SK-N-SH (cell line): ENCODE measurements at regions not wholly inside any gene's neighbourhood (a gene's known extent, or its start where the extent isn't known, plus 50 kb on each side); places are given as distances from the start of the nearest gene placed in this dataset.

Source experiments
- CTCF ChIA-PET: fragments of 300-600, 350-600 bp; formaldehyde crosslinking; extraction: SDS; loops from one replicate; lab custom pipeline; 2021; lab: Yijun Ruan, JAX
- POLR2A ChIA-PET: fragments of 350-600 bp; sonication (Branson Sonifier 250); formaldehyde crosslinking; extraction: SDS; loops from one replicate; lab custom pipeline; 2020; ENCODE audit warnings: antibody characterized with exemption, inconsistent platforms; lab: Yijun Ruan, JAX
- DNase-seq: peaks from one replicate; pipeline ENCODE4 v3.0.0; 2012
- H2AFZ ChIP-seq: fragments of 200-600 bp; sonication (generic); 2 replicates; pipeline ENCODE4 v1.8.1; 2016; ENCODE audit warnings: antibody characterized with exemption, mild to moderate bottlenecking, low read depth
- H3F3A ChIP-seq: fragments of 200-600 bp; sonication (generic); replicated peaks from 2 replicates; pipeline ENCODE3; 2016; ENCODE audit warnings: antibody characterized with exemption, mild to moderate bottlenecking; ENCODE audit not compliant: insufficient read depth
- H3K27ac ChIP-seq, 2 experiments: fragments of 200-500 bp in 1 of 2; fragments of 200-600 bp in 1 of 2; sonication (Bioruptor generic) in 1 of 2; sonication (generic), shearing (Covaris generic) in 1 of 2; 2 replicates each; pipeline versions ENCODE4 v1.5.1 to v1.6.1; 2014 to 2016; ENCODE audit warnings: low read depth in 2 of 2, inconsistent platforms in 1 of 2, low read length in 1 of 2, mild to moderate bottlenecking in 1 of 2, mixed read lengths in 1 of 2
- H3K27me3 ChIP-seq: fragments of 200-600 bp; sonication (generic), shearing (Covaris generic); 2 replicates; pipeline ENCODE4 v1.6.1; 2016; ENCODE audit warnings: mixed run types; ENCODE audit not compliant: insufficient read depth
- H3K36me3 ChIP-seq, 2 experiments: fragments of 200-500 bp in 1 of 2; fragments of 200-600 bp in 1 of 2; sonication (Bioruptor generic) in 1 of 2; sonication (generic) in 1 of 2; replicated peaks in 1 of 2; 2 replicates each; pipeline versions ENCODE3 to v1.5.1; 2014 to 2016; ENCODE audit warnings: low read length in 1 of 2, mild to moderate bottlenecking in 1 of 2; ENCODE audit not compliant: insufficient read depth in 2 of 2, control insufficient read depth in 1 of 2
- H3K4me1 ChIP-seq, 2 experiments: fragments of 200-500 bp in 1 of 2; fragments of 200-600 bp in 1 of 2; sonication (Bioruptor generic) in 1 of 2; sonication (generic), shearing (Covaris generic) in 1 of 2; 2 replicates each; pipeline versions ENCODE4 v1.5.1 to v1.6.1; 2014 to 2016; ENCODE audit warnings: low read depth in 1 of 2, low read length in 1 of 2, mixed run types in 1 of 2; ENCODE audit not compliant: insufficient read depth in 2 of 2, control insufficient read depth in 1 of 2
- H3K4me2 ChIP-seq: fragments of 200-600 bp; sonication (generic), shearing (Covaris generic); 2 replicates; pipeline ENCODE4 v1.6.1; 2017; ENCODE audit warnings: mixed run types
- H3K4me3 ChIP-seq, 2 experiments: fragments of 200-500 bp in 1 of 2; fragments of 200-600 bp in 1 of 2; sonication (Bioruptor generic) in 1 of 2; sonication (generic), shearing (Covaris generic) in 1 of 2; 2 replicates each; pipeline versions ENCODE4 v1.5.1 to v1.8.1; 2014 to 2016; ENCODE audit warnings: low read depth in 2 of 2, inconsistent platforms in 1 of 2, low read length in 1 of 2, mild to moderate bottlenecking in 1 of 2, mixed read lengths in 1 of 2, moderate library complexity in 1 of 2
- H3K79me2 ChIP-seq: fragments of 200-600 bp; sonication (generic); 2 replicates; pipeline ENCODE4 v1.8.1; 2017; ENCODE audit warnings: mild to moderate bottlenecking; ENCODE audit not compliant: insufficient read depth
- H3K9ac ChIP-seq: fragments of 200-600 bp; sonication (generic); 2 replicates; pipeline ENCODE4 v1.6.1; 2017; ENCODE audit warnings: mixed run types
- H3K9me2 ChIP-seq: fragments of 200-600 bp; sonication (generic); 2 replicates; pipeline ENCODE4 v1.6.1; 2017; ENCODE audit warnings: mixed run types
- H3K9me3 ChIP-seq: fragments of 200-600 bp; sonication (generic); 2 replicates; pipeline ENCODE4 v1.6.1; 2017; ENCODE audit warnings: mixed run types, mild to moderate bottlenecking, moderate library complexity
- H4K20me1 ChIP-seq: fragments of 200-600 bp; sonication (generic); 2 replicates; pipeline ENCODE4 v1.6.1; 2017; ENCODE audit warnings: mild to moderate bottlenecking, mixed run types; ENCODE audit not compliant: insufficient read depth
- GABPA ChIP-seq: IDR thresholded peaks from 2 replicates; pipeline ENCODE4 v1.4.0; 2012; ENCODE audit warnings: low read depth, mild to moderate bottlenecking
- MEF2A ChIP-seq: IDR thresholded peaks from 2 replicates; pipeline ENCODE4 v1.4.0; 2012; ENCODE audit warnings: low read depth, borderline replicate concordance
- MXI1 ChIP-seq: IDR thresholded peaks from 2 replicates; pipeline ENCODE4 v1.6.1; 2012; ENCODE audit warnings: mild to moderate bottlenecking, low read depth, low read length, improper control_type of control experiment
- NRF1 ChIP-seq: IDR thresholded peaks from 2 replicates; pipeline ENCODE4 v1.6.1; 2012; ENCODE audit warnings: low read depth, mild to moderate bottlenecking, low read length
- RAD21 ChIP-seq: IDR thresholded peaks from 2 replicates; pipeline ENCODE4 v1.6.1; 2012; ENCODE audit warnings: mild to moderate bottlenecking, low read length
- SIN3A ChIP-seq: IDR thresholded peaks from 2 replicates; pipeline ENCODE4 v1.6.1; 2012; ENCODE audit warnings: low read depth, mild to moderate bottlenecking, low read length, moderate library complexity, borderline replicate concordance
- SMC3 ChIP-seq: IDR thresholded peaks from 2 replicates; pipeline ENCODE4 v1.6.1; 2012; ENCODE audit warnings: low read depth, low read length, improper control_type of control experiment
- TCF12 ChIP-seq: IDR thresholded peaks from 2 replicates; pipeline ENCODE4 v1.4.0; 2012
- YY1 ChIP-seq: IDR thresholded peaks from 2 replicates; pipeline ENCODE4 v1.4.0; 2012; ENCODE audit warnings: low read depth, mild to moderate bottlenecking
- WGBS: methylation state at CpG from one replicate; pipeline ENCODE4 v1.1.6; 2017; ENCODE audit warnings: low lambda C conversion rate; 5-methylcytosine and 5-hydroxymethylcytosine counted together
- TF ChIP-seq, protein P1 (sequence below): IDR thresholded peaks from 2 replicates; pipeline ENCODE4 v1.4.0; 2012; ENCODE audit warnings: low read depth, borderline replicate concordance
- TF ChIP-seq, protein P2 (sequence below): fragments of 150-350 bp; IDR thresholded peaks from 2 replicates; pipeline ENCODE4 v1.6.1; 2017; ENCODE audit warnings: antibody characterized with exemption, low read length, low read depth, borderline replicate concordance
- TF ChIP-seq, protein P3 (sequence below): fragments of 150-350 bp; IDR thresholded peaks from 2 replicates; pipeline ENCODE4 v1.6.1; 2016; ENCODE audit warnings: mild to moderate bottlenecking, low read depth, low read length

DNA sequence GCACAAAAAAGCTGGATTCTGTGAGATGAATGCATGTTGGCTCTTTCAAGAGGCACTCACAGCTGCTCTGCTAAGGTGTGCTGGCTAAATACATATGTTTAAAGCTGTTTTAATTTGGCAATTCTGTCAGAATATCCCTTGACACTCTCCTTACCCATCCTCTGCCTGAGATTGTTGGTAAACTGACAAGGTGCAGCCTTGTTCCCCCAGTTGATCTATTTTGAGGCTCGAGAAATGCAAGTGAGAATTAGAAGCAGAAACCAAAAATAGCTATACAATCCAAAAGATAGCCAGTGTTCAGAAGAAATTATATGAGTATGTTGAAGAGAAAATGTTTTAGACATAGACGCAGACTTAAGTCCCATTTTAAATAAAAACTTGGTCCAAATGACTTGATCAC, 971.7 kb upstream of the GYPC start:
- ChIA-PET POLR2A (no interaction called here), CTCF (interaction anchor here (1.1 kb wide), 1 partner anchor 21 kb away, joined by 3 read pairs; no protein-coding TSS in a partner anchor)
- H3K9me2 ChIP-seq, result no peaks in the 10 kb centered on the region
- no peaks in the 10 kb centered on the region for H3K4me1 ChIP-seq
- no peak for DNase-seq
- H3K4me3 ChIP-seq, result no peak overlapping the region
- TF ChIP-seq, protein P1, sequence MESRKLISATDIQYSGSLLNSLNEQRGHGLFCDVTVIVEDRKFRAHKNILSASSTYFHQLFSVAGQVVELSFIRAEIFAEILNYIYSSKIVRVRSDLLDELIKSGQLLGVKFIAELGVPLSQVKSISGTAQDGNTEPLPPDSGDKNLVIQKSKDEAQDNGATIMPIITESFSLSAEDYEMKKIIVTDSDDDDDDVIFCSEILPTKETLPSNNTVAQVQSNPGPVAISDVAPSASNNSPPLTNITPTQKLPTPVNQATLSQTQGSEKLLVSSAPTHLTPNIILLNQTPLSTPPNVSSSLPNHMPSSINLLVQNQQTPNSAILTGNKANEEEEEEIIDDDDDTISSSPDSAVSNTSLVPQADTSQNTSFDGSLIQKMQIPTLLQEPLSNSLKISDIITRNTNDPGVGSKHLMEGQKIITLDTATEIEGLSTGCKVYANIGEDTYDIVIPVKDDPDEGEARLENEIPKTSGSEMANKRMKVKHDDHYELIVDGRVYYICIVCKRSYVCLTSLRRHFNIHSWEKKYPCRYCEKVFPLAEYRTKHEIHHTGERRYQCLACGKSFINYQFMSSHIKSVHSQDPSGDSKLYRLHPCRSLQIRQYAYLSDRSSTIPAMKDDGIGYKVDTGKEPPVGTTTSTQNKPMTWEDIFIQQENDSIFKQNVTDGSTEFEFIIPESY, result no peak
- TF ChIP-seq, protein P2, sequence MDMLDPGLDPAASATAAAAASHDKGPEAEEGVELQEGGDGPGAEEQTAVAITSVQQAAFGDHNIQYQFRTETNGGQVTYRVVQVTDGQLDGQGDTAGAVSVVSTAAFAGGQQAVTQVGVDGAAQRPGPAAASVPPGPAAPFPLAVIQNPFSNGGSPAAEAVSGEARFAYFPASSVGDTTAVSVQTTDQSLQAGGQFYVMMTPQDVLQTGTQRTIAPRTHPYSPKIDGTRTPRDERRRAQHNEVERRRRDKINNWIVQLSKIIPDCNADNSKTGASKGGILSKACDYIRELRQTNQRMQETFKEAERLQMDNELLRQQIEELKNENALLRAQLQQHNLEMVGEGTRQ, result no peak
- TF ChIP-seq YY1 (no peak), MEF2A (no peak), MXI1 (no peak), SMC3 (no peak), NRF1 (no peak)
- TF ChIP-seq, protein P3, sequence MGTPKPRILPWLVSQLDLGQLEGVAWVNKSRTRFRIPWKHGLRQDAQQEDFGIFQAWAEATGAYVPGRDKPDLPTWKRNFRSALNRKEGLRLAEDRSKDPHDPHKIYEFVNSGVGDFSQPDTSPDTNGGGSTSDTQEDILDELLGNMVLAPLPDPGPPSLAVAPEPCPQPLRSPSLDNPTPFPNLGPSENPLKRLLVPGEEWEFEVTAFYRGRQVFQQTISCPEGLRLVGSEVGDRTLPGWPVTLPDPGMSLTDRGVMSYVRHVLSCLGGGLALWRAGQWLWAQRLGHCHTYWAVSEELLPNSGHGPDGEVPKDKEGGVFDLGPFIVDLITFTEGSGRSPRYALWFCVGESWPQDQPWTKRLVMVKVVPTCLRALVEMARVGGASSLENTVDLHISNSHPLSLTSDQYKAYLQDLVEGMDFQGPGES, result no peak
- WGBS, result 32% methylated on average over 2 of the region's 2 CpGs
- H3K9me3 ChIP-seq, result no peaks in the 10 kb centered on the region
- H3K4me2 ChIP-seq, result no peak overlapping the region
- no peak overlapping the region for H3K9ac ChIP-seq
- no peaks in the 10 kb centered on the region for H4K20me1 ChIP-seq
- no peaks in the 10 kb centered on the region for H3K79me2 ChIP-seq
- H3K36me3 ChIP-seq, result no peaks in the 10 kb centered on the region
- no peaks in the 10 kb centered on the region for H3K27me3 ChIP-seq
- H2AFZ ChIP-seq, result no peak overlapping the region
- H3F3A ChIP-seq, result no peaks in the 10 kb centered on the region
- H3K27ac ChIP-seq, result no peak overlapping the region

DNA sequence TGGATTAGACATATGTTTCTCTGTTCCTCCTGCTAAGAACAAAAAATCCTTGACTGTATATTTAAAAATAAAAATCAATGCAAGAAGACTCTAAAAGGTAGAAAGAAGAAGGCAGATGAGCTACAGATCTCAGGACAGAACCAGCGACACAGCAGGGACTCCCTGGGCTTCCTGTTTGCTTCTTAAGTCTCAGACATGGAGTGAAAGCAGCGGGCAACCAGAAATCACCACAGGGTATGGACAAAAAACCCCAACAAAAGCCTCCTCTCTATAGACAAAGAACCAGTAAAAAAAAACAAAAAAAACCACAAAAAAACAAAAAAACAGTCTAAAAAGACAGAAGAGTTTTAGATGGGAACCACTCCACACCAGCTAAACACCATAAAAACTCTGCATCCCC, 971.0 kb upstream of the GYPC start:
- ChIA-PET CTCF (interaction anchor here (1.1 kb wide), 1 partner anchor 20 kb away, joined by 3 read pairs; no protein-coding TSS in a partner anchor), POLR2A (no interaction called here)
- WGBS, result 3% methylated on average over 2 of the region's 2 CpGs

More for the DNA sequence above, 971.0 kb upstream of the GYPC start:
- TF ChIP-seq SIN3A (no peak), TCF12 (no peak), RAD21 (no peak), GABPA (no peak)
- TF ChIP-seq, protein P3, result no peak
- Histone ChIP-seq H3K36me3 (no peaks in the 10 kb centered on the region), H3K79me2 (no peaks in the 10 kb centered on the region), H3K4me3 (no peak overlapping the region; a peak in 1 of 4 replicates), H4K20me1 (no peaks in the 10 kb centered on the region), H3K27ac (no peak overlapping the region), H3F3A (no peaks in the 10 kb centered on the region), H3K9me2 (no peaks in the 10 kb centered on the region), H3K4me1 (no peaks in the 10 kb centered on the region), H3K9ac (no peak overlapping the region), H3K27me3 (no peaks in the 10 kb centered on the region), H2AFZ (no peak overlapping the region), H3K4me2 (no peak overlapping the region), H3K9me3 (no peaks in the 10 kb centered on the region)
- no peak for DNase-seq
